WTC11 (cell line): ENCODE measurements at regions not wholly inside any gene's neighbourhood (a gene's known extent, or its start where the extent isn't known, plus 50 kb on each side); places are given as distances from the start of the nearest gene placed in this dataset.

Experiments used
- ATAC-seq: fragments of 200-7000 bp; cut with Tn5 transposase; 2 replicates; pipeline ENCODE4 v1.10.0; 2021; ENCODE audit warnings: mild to moderate bottlenecking, moderate library complexity
- CTCF ChIA-PET: fragments of 300-600 bp; sonication (Branson Sonifier 250); formaldehyde crosslinking; loops from one replicate; lab custom pipeline; 2021; ENCODE audit warnings: antibody characterized with exemption; lab: Charles Lee
- POLR2A ChIA-PET: fragments of 350-600 bp; sonication (Branson Sonifier 250); formaldehyde crosslinking; loops from one replicate; lab custom pipeline; 2021; ENCODE audit warnings: antibody characterized with exemption; lab: Charles Lee
- DNase-seq: peaks from one replicate; pipeline ENCODE4 v3.0.0; 2021; ENCODE audit warnings: low spot score
- H3K27ac Mint-ChIP-seq: 2 replicates; pipeline ENCODE4 v1.8.0; 2021; ENCODE audit warnings: mixed read lengths
- H3K27me3 Mint-ChIP-seq: 2 replicates; pipeline ENCODE4 v1.8.0; 2021; ENCODE audit warnings: low read depth, mild to moderate bottlenecking, moderate library complexity, mixed read lengths
- H3K36me3 Mint-ChIP-seq: 2 replicates; pipeline ENCODE4 v1.8.0; 2021; ENCODE audit warnings: mixed read lengths
- H3K4me1 Mint-ChIP-seq: 2 replicates; pipeline ENCODE4 v1.8.0; 2022; ENCODE audit warnings: mixed read lengths
- H3K4me3 Mint-ChIP-seq: 2 replicates; pipeline ENCODE4 v1.8.0; 2021; ENCODE audit warnings: mild to moderate bottlenecking, moderate library complexity, mixed read lengths
- H3K9me3 Mint-ChIP-seq: 2 replicates; pipeline ENCODE4 v1.8.0; 2021; ENCODE audit warnings: mixed read lengths
- CTCF ChIP-seq: fragments of 200-600 bp; IDR thresholded peaks from 2 replicates; pipeline ENCODE4 v1.8.0; 2022; ENCODE audit warnings: antibody characterized with exemption
- ESRRA ChIP-seq: sonication (generic); formaldehyde crosslinking; IDR thresholded peaks from 2 replicates; pipeline ENCODE4 v1.8.1; 2022; ENCODE audit warnings: mild to moderate bottlenecking, missing genetic modification reagents, borderline replicate concordance
- HMGA2 ChIP-seq: fragments of 250-450 bp; sonication (Bioruptor Pico); IDR thresholded peaks from 2 replicates; pipeline ENCODE4 v1.4.0; 2021; ENCODE audit warnings: mild to moderate bottlenecking, moderate library complexity
- JAZF1 ChIP-seq: fragments of 250-450 bp; sonication (Bioruptor Pico); IDR thresholded peaks from 2 replicates; pipeline ENCODE4 v1.9.0; 2021; ENCODE audit warnings: moderate library complexity, mild to moderate bottlenecking, inconsistent platforms
- MYBL2 ChIP-seq: sonication (generic); formaldehyde crosslinking; IDR thresholded peaks from 2 replicates; pipeline ENCODE4 v1.8.1; 2023; ENCODE audit warnings: mild to moderate bottlenecking, moderate library complexity, missing genetic modification reagents
- NFATC4 ChIP-seq: fragments of 250-450 bp; sonication (Bioruptor Pico); IDR thresholded peaks from 2 replicates; pipeline ENCODE4 v1.9.0; 2021; ENCODE audit warnings: mild to moderate bottlenecking
- NFYB ChIP-seq: sonication (generic); formaldehyde crosslinking; conservative IDR thresholded peaks from 2 replicates; pipeline ENCODE4 v1.8.0; 2022; ENCODE audit warnings: low read depth, missing genetic modification reagents
- NR1H2 ChIP-seq: sonication (generic); formaldehyde crosslinking; IDR thresholded peaks from 2 replicates; pipeline ENCODE4 v1.9.0; 2021; ENCODE audit warnings: mild to moderate bottlenecking, moderate library complexity, missing genetic modification reagents
- PRDM15 ChIP-seq: sonication (generic); formaldehyde crosslinking; IDR thresholded peaks from 2 replicates; pipeline ENCODE4 v1.8.0; 2022; ENCODE audit warnings: missing genetic modification reagents
- SMAD4 ChIP-seq: sonication (generic); formaldehyde crosslinking; IDR thresholded peaks from 2 replicates; pipeline ENCODE4 v1.8.0; 2022; ENCODE audit warnings: mild to moderate bottlenecking, missing genetic modification reagents
- SOX15 ChIP-seq: fragments of 250-450 bp; sonication (Bioruptor Pico); IDR thresholded peaks from 2 replicates; pipeline ENCODE4 v1.9.0; 2021; ENCODE audit warnings: mild to moderate bottlenecking
- USF2 ChIP-seq: sonication (generic); formaldehyde crosslinking; IDR thresholded peaks from 2 replicates; pipeline ENCODE4 v1.8.1; 2023; ENCODE audit warnings: mild to moderate bottlenecking, missing genetic modification reagents, moderate library complexity
- ZNF121 ChIP-seq: sonication (generic); formaldehyde crosslinking; IDR thresholded peaks from 2 replicates; pipeline ENCODE4 v1.8.0; 2023; ENCODE audit warnings: missing genetic modification reagents
- ZNF281 ChIP-seq: sonication (generic); formaldehyde crosslinking; IDR thresholded peaks from 2 replicates; pipeline ENCODE4 v1.8.0; 2023; ENCODE audit warnings: mild to moderate bottlenecking, missing genetic modification reagents
- TF ChIP-seq, protein P1 (sequence below): fragments of 250-450 bp; sonication (Bioruptor Pico); IDR thresholded peaks from 2 replicates; pipeline ENCODE4 v1.8.0; 2021; ENCODE audit warnings: mild to moderate bottlenecking
- TF ChIP-seq, protein P2 (sequence below): sonication (generic); formaldehyde crosslinking; IDR thresholded peaks from 2 replicates; pipeline ENCODE4 v1.8.1; 2023; ENCODE audit warnings: mild to moderate bottlenecking, missing genetic modification reagents, moderate library complexity

GRCh38 chr16:51289336-51289735 is 138.3 kb upstream of the SALL1 start:
- POLR2A ChIA-PET = no interaction called here
- peaks cover 5% of the 10 kb centered on the region; the same call in 1 of the 2 replicates for H3K9me3 Mint-ChIP-seq
- no peaks in the 10 kb centered on the region for H3K27me3 Mint-ChIP-seq
- H3K4me1 Mint-ChIP-seq = peaks cover 37% of the 10 kb centered on the region
- CTCF ChIA-PET = interaction anchor here (0.8 kb wide), 1 partner anchor 483 kb away, joined by 3 read pairs; no protein-coding TSS in a partner anchor
- H3K27ac Mint-ChIP-seq = no peak overlapping the region
- DNase-seq (no peak), ATAC-seq (no peak)
- TF ChIP-seq, protein P1, sequence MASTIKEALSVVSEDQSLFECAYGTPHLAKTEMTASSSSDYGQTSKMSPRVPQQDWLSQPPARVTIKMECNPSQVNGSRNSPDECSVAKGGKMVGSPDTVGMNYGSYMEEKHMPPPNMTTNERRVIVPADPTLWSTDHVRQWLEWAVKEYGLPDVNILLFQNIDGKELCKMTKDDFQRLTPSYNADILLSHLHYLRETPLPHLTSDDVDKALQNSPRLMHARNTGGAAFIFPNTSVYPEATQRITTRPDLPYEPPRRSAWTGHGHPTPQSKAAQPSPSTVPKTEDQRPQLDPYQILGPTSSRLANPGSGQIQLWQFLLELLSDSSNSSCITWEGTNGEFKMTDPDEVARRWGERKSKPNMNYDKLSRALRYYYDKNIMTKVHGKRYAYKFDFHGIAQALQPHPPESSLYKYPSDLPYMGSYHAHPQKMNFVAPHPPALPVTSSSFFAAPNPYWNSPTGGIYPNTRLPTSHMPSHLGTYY = no peak
- TF ChIP-seq, protein P2, sequence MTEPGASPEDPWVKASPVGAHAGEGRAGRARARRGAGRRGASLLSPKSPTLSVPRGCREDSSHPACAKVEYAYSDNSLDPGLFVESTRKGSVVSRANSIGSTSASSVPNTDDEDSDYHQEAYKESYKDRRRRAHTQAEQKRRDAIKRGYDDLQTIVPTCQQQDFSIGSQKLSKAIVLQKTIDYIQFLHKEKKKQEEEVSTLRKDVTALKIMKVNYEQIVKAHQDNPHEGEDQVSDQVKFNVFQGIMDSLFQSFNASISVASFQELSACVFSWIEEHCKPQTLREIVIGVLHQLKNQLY (CRISPR knock-in tag) = no peak
- no peak for TF ChIP-seq MYBL2 (CRISPR knock-in tag)
- TF ChIP-seq SOX15 (CRISPR knock-in tag) = no peak
- TF ChIP-seq PRDM15 (CRISPR knock-in tag) = no peak
- TF ChIP-seq NFYB (CRISPR knock-in tag) = no peak
- no peak for TF ChIP-seq HMGA2
- TF ChIP-seq USF2 (CRISPR knock-in tag) = no peak
- no peak for TF ChIP-seq ZNF121
- TF ChIP-seq JAZF1 = no peak
- no peak overlapping the region for H3K4me3 Mint-ChIP-seq
- peaks cover 5% of the 10 kb centered on the region; the same call in 1 of the 2 replicates for H3K36me3 Mint-ChIP-seq

DNA sequence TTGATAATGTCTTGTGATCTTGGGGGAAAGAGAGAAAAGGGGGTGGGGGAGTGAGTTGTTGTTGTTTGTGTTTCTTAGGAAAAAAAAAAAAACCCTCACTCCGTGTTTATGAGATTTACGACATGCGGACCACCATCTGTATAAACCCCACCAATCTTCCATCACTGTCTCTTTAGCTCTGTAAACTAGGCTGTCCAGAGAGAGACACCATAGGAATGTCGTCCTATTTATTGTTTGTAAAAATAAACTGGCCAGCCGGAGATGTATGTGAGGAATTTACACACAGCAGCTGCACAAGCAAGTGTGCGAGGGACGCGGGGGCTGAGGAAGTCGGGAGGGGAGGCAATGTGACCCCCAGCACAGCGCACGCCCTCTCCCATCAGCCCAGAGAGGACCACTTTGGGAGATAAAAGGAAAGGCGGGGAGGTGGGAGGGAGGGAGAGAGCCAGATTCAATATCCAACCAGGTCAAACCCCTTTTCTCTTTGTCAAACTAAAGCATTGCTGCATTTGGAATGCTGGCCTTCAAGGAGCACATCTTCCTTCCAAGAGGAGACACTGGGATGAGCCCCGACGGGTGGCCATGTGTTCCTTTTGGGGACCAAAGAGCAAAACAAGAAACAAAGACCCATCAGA is 136.2 kb upstream of the SALL1 start:
- ChIA-PET CTCF (no interaction called here), POLR2A (no interaction called here)
- no peak overlapping the region for H3K27ac Mint-ChIP-seq
- ATAC-seq = no peak
- peaks cover 7% of the 10 kb centered on the region for H3K9me3 Mint-ChIP-seq
- no peaks in the 10 kb centered on the region for H3K36me3 Mint-ChIP-seq
- DNase-seq = no peak
- no peak for TF ChIP-seq SMAD4 (CRISPR knock-in tag)
- no peak for TF ChIP-seq CTCF
- TF ChIP-seq NR1H2 (CRISPR knock-in tag) = no peak
- TF ChIP-seq PRDM15 (CRISPR knock-in tag) = no peak
- TF ChIP-seq ESRRA (CRISPR knock-in tag) = no peak
- no peak for TF ChIP-seq ZNF281 (CRISPR knock-in tag)
- no peak for TF ChIP-seq NFATC4 (CRISPR knock-in tag)
- TF ChIP-seq SOX15 (CRISPR knock-in tag) = no peak
- no peak overlapping the region for H3K4me3 Mint-ChIP-seq
- H3K4me1 Mint-ChIP-seq = peaks cover 37% of the 10 kb centered on the region
- H3K27me3 Mint-ChIP-seq = no peaks in the 10 kb centered on the region
